HepG2 (cell line): ENCODE measurements at regions not wholly inside any gene's neighbourhood (a gene's known extent, or its start where the extent isn't known, plus 50 kb on each side); places are given as distances from the start of the nearest gene placed in this dataset.

ENCODE experiments used
- ATAC-seq: fragments of 200-7000 bp; cut with Tn5 transposase; 3 replicates; pipeline ENCODE4 v1.9.1; 2020; ENCODE audit warnings: mild to moderate bottlenecking, moderate library complexity
- BruUV-seq: library from RNA; stranded (reverse); fragments of 400-500 nt; replicated peaks from 2 replicates; lab custom pipeline; 2021; lab: Mats Ljungman, UMichigan
- CTCF ChIA-PET: fragments of 300-600 bp; formaldehyde crosslinking; extraction: SDS; loops from one replicate; lab custom pipeline; 2021; ENCODE audit warnings: low total read pairs, inconsistent platforms, low intra/inter-chr PET ratio; lab: Yijun Ruan, JAX
- POLR2A ChIA-PET: fragments of 350-600 bp; sonication (Branson Sonifier 250); formaldehyde crosslinking; loops from one replicate; lab custom pipeline; 2020; ENCODE audit warnings: antibody characterized with exemption, inconsistent platforms; lab: Yijun Ruan, JAX
- DNase-seq: peaks from one replicate; pipeline ENCODE4 v3.0.0-alpha.2; 2015; ENCODE audit warnings: low spot score
- FAIRE-seq: peaks from 3 replicates; lab custom pipeline; 2011; peaks lifted over from hg19 to GRCh38; lab: Jason Lieb, UNC
- H2AFZ ChIP-seq: one replicate; pipeline ENCODE4 v1.6.1; 2011; ENCODE audit warnings: low read length, inconsistent platforms
- H3K27ac ChIP-seq: fragments of 300-600 bp; 3 replicates; pipeline ENCODE4 v1.8.0; 2011; ENCODE audit warnings: mixed run types, mild to moderate bottlenecking, mixed read lengths, low read length, inconsistent platforms; ENCODE audit not compliant: insufficient read depth; ENCODE audit errors: extremely low read length
- H3K27me3 ChIP-seq, 2 experiments: fragments of 200-600 bp in 1 of 2; 2 replicates in 1 of 2; 3 replicates in 1 of 2; pipeline versions ENCODE4 v1.6.0 to v1.8.0; 2011; ENCODE audit warnings: low read length in 2 of 2, mild to moderate bottlenecking in 2 of 2, moderate library complexity in 2 of 2, inconsistent platforms in 1 of 2; ENCODE audit not compliant: insufficient read depth in 2 of 2, control insufficient read depth in 1 of 2
- H3K36me3 ChIP-seq, 2 experiments: fragments of 200-600 bp in 1 of 2; replicated peaks in 1 of 2; 2 replicates in 1 of 2; 3 replicates in 1 of 2; pipeline versions ENCODE4 v1.5.1 to v1.8.0; 2011; ENCODE audit warnings: low read length in 2 of 2, inconsistent platforms in 1 of 2; ENCODE audit not compliant: insufficient read depth in 2 of 2, control insufficient read depth in 1 of 2
- H3K4me1 ChIP-seq: 2 replicates; pipeline ENCODE4 v1.5.1; 2012; ENCODE audit warnings: low read length, inconsistent platforms; ENCODE audit not compliant: insufficient read depth
- H3K4me2 ChIP-seq: 2 replicates; pipeline ENCODE4 v1.6.0; 2011; ENCODE audit warnings: low read depth, low read length, inconsistent platforms
- H3K4me3 ChIP-seq, 3 experiments: fragments of 200-600 bp in 1 of 3; sonication (generic), shearing (Covaris generic) in 1 of 3; replicated peaks in 1 of 3; 2 replicates each; pipeline ENCODE4 v1.5.1; 2011 to 2016; ENCODE audit warnings: low read length in 3 of 3, inconsistent platforms in 2 of 3, low read depth in 2 of 3, mild to moderate bottlenecking in 2 of 3, control low read depth in 1 of 3, mixed read lengths in 1 of 3; ENCODE audit not compliant: insufficient read depth in 1 of 3
- H3K79me2 ChIP-seq: one replicate; pipeline ENCODE4 v1.6.1; 2011; ENCODE audit warnings: low read length, inconsistent platforms; ENCODE audit not compliant: insufficient read depth
- H3K9ac ChIP-seq: 2 replicates; pipeline ENCODE4 v1.6.0; 2011; ENCODE audit warnings: mild to moderate bottlenecking, low read depth, low read length, inconsistent platforms; ENCODE audit not compliant: insufficient read depth
- H3K9me3 ChIP-seq: 2 replicates; pipeline ENCODE4 v1.5.1; 2012; ENCODE audit warnings: mild to moderate bottlenecking, low read length
- H4K20me1 ChIP-seq: 2 replicates; pipeline ENCODE4 v1.6.0; 2011; ENCODE audit warnings: inconsistent platforms, mild to moderate bottlenecking, low read length, moderate library complexity; ENCODE audit not compliant: insufficient read depth
- ETS1 ChIP-seq: sonication (generic); formaldehyde crosslinking; IDR thresholded peaks from 2 replicates; pipeline ENCODE4 v1.4.0; 2020; ENCODE audit warnings: missing genetic modification reagents
- IRF9 ChIP-seq: sonication (generic); formaldehyde crosslinking; IDR thresholded peaks from 2 replicates; pipeline ENCODE4 v1.8.0; 2022; ENCODE audit warnings: missing genetic modification reagents, mild to moderate bottlenecking, borderline replicate concordance
- RAD51 ChIP-seq: fragments of 450-650 bp; IDR thresholded peaks from 2 replicates; pipeline ENCODE4 v1.6.1; 2016; ENCODE audit warnings: borderline replicate concordance
- RFX1 ChIP-seq: fragments of 450-650 bp; IDR thresholded peaks from 2 replicates; pipeline ENCODE4 v1.6.1; 2017
- SMYD3 ChIP-seq: sonication (generic); formaldehyde crosslinking; IDR thresholded peaks from 2 replicates; pipeline ENCODE4 v1.8.1; 2023; ENCODE audit warnings: mild to moderate bottlenecking, missing genetic modification reagents
- THAP9 ChIP-seq: sonication (generic); formaldehyde crosslinking; IDR thresholded peaks from 2 replicates; pipeline ENCODE4; 2020; ENCODE audit warnings: missing genetic modification reagents, mild to moderate bottlenecking, borderline replicate concordance
- U2AF2 ChIP-seq: fragments of 200-400 bp; formaldehyde crosslinking; IDR thresholded peaks from 2 replicates; pipeline ENCODE4 v1.6.1; 2017; ENCODE audit warnings: low read depth, mild to moderate bottlenecking, low read length
- ZNF317 ChIP-seq: sonication (generic); formaldehyde crosslinking; IDR thresholded peaks from 2 replicates; pipeline ENCODE4 v1.5.0; 2020; ENCODE audit warnings: mild to moderate bottlenecking, missing genetic modification reagents
- ZNF451 ChIP-seq: sonication (generic); formaldehyde crosslinking; IDR thresholded peaks from 2 replicates; pipeline ENCODE4 v1.5.0; 2020; ENCODE audit warnings: mild to moderate bottlenecking, missing genetic modification reagents
- ZNF768 ChIP-seq: sonication (generic); formaldehyde crosslinking; IDR thresholded peaks from 2 replicates; pipeline ENCODE4 v1.4.0; 2020; ENCODE audit warnings: missing genetic modification reagents
- ZNF777 ChIP-seq: sonication (generic); formaldehyde crosslinking; IDR thresholded peaks from 2 replicates; pipeline ENCODE4 v1.4.0; 2020; ENCODE audit warnings: missing genetic modification reagents
- WGBS: methylation state at CpG from one replicate; pipeline ENCODE4 v1.1.6; 2017; ENCODE audit warnings: low lambda C conversion rate; 5-methylcytosine and 5-hydroxymethylcytosine counted together
- in situ Hi-C: cut with HindIII; loops from 2 replicates; pipeline ENCODE4 v1.10.0; 2017; ENCODE audit warnings: low pct_unique_long_range_greater_than_20kb; ENCODE audit not compliant: extremely low pct_ligation_motif_present
- intact Hi-C: fragments of 100-400 bp; cut with micrococcal nuclease; formaldehyde crosslinking; loops from one replicate; pipeline ENCODE4 v1.10.0; 2022; ENCODE audit not compliant: unreplicated experiment

GRCh38 chrX:137413190-137413589 is 152.7 kb upstream of the ZIC3 start (continued):
- TF ChIP-seq IRF9 (CRISPR knock-in tag), result no peak
- no peak for TF ChIP-seq ZNF768 (CRISPR knock-in tag)
- TF ChIP-seq ZNF317 (CRISPR knock-in tag), result no peak
- TF ChIP-seq ZNF777 (CRISPR knock-in tag), result no peak
- TF ChIP-seq ZNF451 (CRISPR knock-in tag), result no peak
- TF ChIP-seq, all 625 proteins: peak for 0

- in situ Hi-C loops, result no loop called here
- POLR2A ChIA-PET, result no interaction called here
- 70% methylated on average over 14 of the region's 26 CpGs for WGBS
Measured at GRCh38 chrX:137405449-137406140, 160.3 kb upstream of the ZIC3 start.

GRCh38 chrX:137401092-137401491 is 164.8 kb upstream of the ZIC3 start:
- DNase-seq, result no peak
- no peaks in the 10 kb centered on the region for H4K20me1 ChIP-seq
- no TSS peak for BruUV-seq
- TF ChIP-seq RAD51, result no peak
- TF ChIP-seq U2AF2, result no peak
- TF ChIP-seq RFX1, result no peak
- no peak for TF ChIP-seq ETS1 (CRISPR knock-in tag)
- TF ChIP-seq THAP9, result no peak
- TF ChIP-seq, all 625 proteins: peak for 0
- FAIRE-seq (no peak), ATAC-seq (no peak)
- Histone ChIP-seq H3K9me3 (no peaks in the 10 kb centered on the region), H3K4me2 (no peak overlapping the region), H3K4me3 (no peak overlapping the region), H3K4me1 (no peaks in the 10 kb centered on the region), H3K9ac (no peak overlapping the region), H3K27me3 (no peaks in the 10 kb centered on the region), H3K27ac (no peak overlapping the region), H3K79me2 (no peaks in the 10 kb centered on the region), H3K36me3 (no peaks in the 10 kb centered on the region), H2AFZ (no peak overlapping the region)
- ChIA-PET CTCF (no interaction called here), POLR2A (no interaction called here)
- intact Hi-C loops (no loop called here), in situ Hi-C loops (no loop called here)
- 0% methylated on average over 1 of the region's 4 CpGs for WGBS

More at GRCh38 chrX:137405449-137406140, 160.3 kb upstream of the ZIC3 start:
- ATAC-seq, result no peak
- BruUV-seq, result no TSS peak
- no peaks in the 10 kb centered on the region for H3K9me3 ChIP-seq
- no peak overlapping the region for H3K9ac ChIP-seq
- no peak overlapping the region for H3K27ac ChIP-seq
- TF ChIP-seq SMYD3, result no peak
- H3K4me2 ChIP-seq, result no peak overlapping the region
- H2AFZ ChIP-seq, result no peak overlapping the region
- DNase-seq, result no peak
- no peaks in the 10 kb centered on the region for H3K36me3 ChIP-seq
- no peaks in the 10 kb centered on the region for H3K79me2 ChIP-seq
- H3K4me1 ChIP-seq, result no peaks in the 10 kb centered on the region
- CTCF ChIA-PET, result no interaction called here
- H3K4me3 ChIP-seq, result no peak overlapping the region
- FAIRE-seq, result no peak
- no peaks in the 10 kb centered on the region for H4K20me1 ChIP-seq
- intact Hi-C loops, result no loop called here
- no peaks in the 10 kb centered on the region for H3K27me3 ChIP-seq
